ENCODE measurements at regions not wholly inside any gene's neighbourhood (a gene's known extent, or its start where the extent isn't known, plus 50 kb on each side); places are given as distances from the start of the nearest gene placed in this dataset.
"Not testable (repeated sequence)": the region's sequence is repeated elsewhere in the genome, so short reads cannot be mapped to it uniquely, and the experiment has no call there.

- WGBS, 2 donors: 46 to 76% methylated on average over 2 of the region's 2 CpGs
- Histone ChIP-seq H3K9ac (ENCODE audit: insufficient read depth in 1 of 2, low read length in 2 of 2) (no peak overlapping the region), H3K9me3 (ENCODE audit: control insufficient read depth in 4 of 4, insufficient read depth in 3 of 4, low read length in 3 of 4) (peaks cover 0 to 4% (median 0%) of the 10 kb centered on the region in 4 donors), H3K27ac (ENCODE audit: low read depth in 1 of 2, low read length in 1 of 2) (no peak overlapping the region), H3K4me3 (no peak overlapping the region), H3K27me3 (ENCODE audit: control insufficient read depth in 3 of 3, insufficient read depth in 3 of 3, low read length in 2 of 3) (no peaks in the 10 kb centered on the region), H3K36me3 (ENCODE audit: control insufficient read depth in 4 of 4, insufficient read depth in 4 of 4, low read length in 4 of 4) (no peaks in the 10 kb centered on the region), H3K4me1 (ENCODE audit: control insufficient read depth in 5 of 5, insufficient read depth in 5 of 5, low read length in 5 of 5) (no peaks in the 10 kb centered on the region)
- no peak for TF ChIP-seq CTCF (IDR thresholded peaks at IDR 0.05; ENCODE audit: control extremely low read depth, extremely low read depth)
- DNase-seq: no peak
- ATAC-seq (ENCODE audit: insufficient read depth, low FRiP score): no peak
Observed at GRCh38 chr21:21897275-21897883, 899.2 kb downstream of the NCAM2 start.

- TF ChIP-seq CTCF (IDR thresholded peaks at IDR 0.05; ENCODE audit: control extremely low read depth, extremely low read depth): no peak
- no peaks in the 10 kb centered on the region for H3K27me3 ChIP-seq (ENCODE audit: control insufficient read depth in 3 of 3, insufficient read depth in 3 of 3, low read length in 2 of 3)
- H3K9me3 ChIP-seq (ENCODE audit: control insufficient read depth in 4 of 4, insufficient read depth in 3 of 4, low read length in 3 of 4): peaks cover 0 to 7% (median 0%) of the 10 kb centered on the region in 4 donors
- no peak for DNase-seq
- no peaks in the 10 kb centered on the region for H3K36me3 ChIP-seq (ENCODE audit: control insufficient read depth in 4 of 4, insufficient read depth in 4 of 4, low read length in 4 of 4)
- no peak overlapping the region for H3K27ac ChIP-seq (ENCODE audit: low read depth in 1 of 2, low read length in 1 of 2)
- no peaks in the 10 kb centered on the region for H3K4me1 ChIP-seq (ENCODE audit: control insufficient read depth in 5 of 5, insufficient read depth in 5 of 5, low read length in 5 of 5)
- H3K9ac ChIP-seq (ENCODE audit: insufficient read depth in 1 of 2, low read length in 2 of 2): no peak overlapping the region
- 93 to 95% methylated on average over 1 of the region's 1 CpG for WGBS, 2 donors
- H3K4me3 ChIP-seq: no peak overlapping the region
- ATAC-seq (ENCODE audit: insufficient read depth, low FRiP score): no peak
Observed at GRCh38 chr21:21898801-21899200, 900.6 kb downstream of the NCAM2 start.

- H3K4me1 ChIP-seq (ENCODE audit: control insufficient read depth in 5 of 5, insufficient read depth in 5 of 5, low read length in 5 of 5); DNase-seq; H3K9ac ChIP-seq (ENCODE audit: insufficient read depth in 1 of 2, low read length in 2 of 2); H3K4me3 ChIP-seq; H3K27ac ChIP-seq (ENCODE audit: low read depth in 1 of 2, low read length in 1 of 2); H3K36me3 ChIP-seq (ENCODE audit: control insufficient read depth in 4 of 4, insufficient read depth in 4 of 4, low read length in 4 of 4); H3K9me3 ChIP-seq (ENCODE audit: control insufficient read depth in 4 of 4, insufficient read depth in 3 of 4, low read length in 3 of 4); H3K27me3 ChIP-seq (ENCODE audit: control insufficient read depth in 3 of 3, insufficient read depth in 3 of 3, low read length in 2 of 3); ATAC-seq (ENCODE audit: insufficient read depth, low FRiP score): not testable (repeated sequence)
- 93 to 96% methylated on average over 28 of the region's 28 CpGs for WGBS, 2 donors
Observed at GRCh38 chr21:21902416-21902815, 904.2 kb downstream of the NCAM2 start.

GRCh38 chr21:21907271-21907670 lies 909.1 kb downstream of the NCAM2 start:
- no peak for DNase-seq

More at GRCh38 chr21:21907271-21907670, 909.1 kb downstream of the NCAM2 start:
- Histone ChIP-seq H3K9me3 (ENCODE audit: control insufficient read depth in 4 of 4, insufficient read depth in 3 of 4, low read length in 3 of 4) (peaks cover 0 to 8% (median 0%) of the 10 kb centered on the region in 4 donors), H3K27me3 (ENCODE audit: control insufficient read depth in 3 of 3, insufficient read depth in 3 of 3, low read length in 2 of 3) (no peaks in the 10 kb centered on the region), H3K9ac (ENCODE audit: insufficient read depth in 1 of 2, low read length in 2 of 2) (no peak overlapping the region), H3K4me3 (no peak overlapping the region), H3K4me1 (ENCODE audit: control insufficient read depth in 5 of 5, insufficient read depth in 5 of 5, low read length in 5 of 5) (no peaks in the 10 kb centered on the region), H3K36me3 (ENCODE audit: control insufficient read depth in 4 of 4, insufficient read depth in 4 of 4, low read length in 4 of 4) (no peaks in the 10 kb centered on the region), H3K27ac (ENCODE audit: low read depth in 1 of 2, low read length in 1 of 2) (no peak overlapping the region)
- no peak for TF ChIP-seq CTCF (IDR thresholded peaks at IDR 0.05; ENCODE audit: control extremely low read depth, extremely low read depth)
- WGBS, 2 donors: 69 to 70% methylated on average over 3 of the region's 3 CpGs
- no peak for ATAC-seq (ENCODE audit: insufficient read depth, low FRiP score)

Measured in lung (tissue), 11 donors.